ENCODE measurements at regions not wholly inside any gene's neighbourhood (a gene's known extent, or its start where the extent isn't known, plus 50 kb on each side); places are given as distances from the start of the nearest gene placed in this dataset.

DNA sequence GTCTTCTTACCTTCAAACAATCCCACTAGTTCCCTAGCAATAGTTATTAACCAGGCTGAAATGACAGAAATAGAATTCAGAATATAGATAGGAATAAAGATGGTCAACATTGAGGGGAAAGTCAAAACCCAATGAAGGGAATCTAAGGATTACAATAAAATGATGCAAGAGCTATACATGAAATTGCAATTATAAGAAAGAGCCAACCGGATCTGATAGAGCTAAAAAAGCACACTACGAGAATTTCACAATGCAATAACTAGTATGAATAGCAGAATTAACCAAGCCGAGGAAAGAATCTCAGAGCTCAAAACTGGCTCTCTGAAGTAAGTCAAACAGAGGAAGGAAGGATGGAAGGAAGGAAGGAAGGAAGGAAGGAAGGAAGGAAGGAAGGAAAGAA, 288.7 kb upstream of the KCND2 start:
- TF ChIP-seq, protein P1, sequence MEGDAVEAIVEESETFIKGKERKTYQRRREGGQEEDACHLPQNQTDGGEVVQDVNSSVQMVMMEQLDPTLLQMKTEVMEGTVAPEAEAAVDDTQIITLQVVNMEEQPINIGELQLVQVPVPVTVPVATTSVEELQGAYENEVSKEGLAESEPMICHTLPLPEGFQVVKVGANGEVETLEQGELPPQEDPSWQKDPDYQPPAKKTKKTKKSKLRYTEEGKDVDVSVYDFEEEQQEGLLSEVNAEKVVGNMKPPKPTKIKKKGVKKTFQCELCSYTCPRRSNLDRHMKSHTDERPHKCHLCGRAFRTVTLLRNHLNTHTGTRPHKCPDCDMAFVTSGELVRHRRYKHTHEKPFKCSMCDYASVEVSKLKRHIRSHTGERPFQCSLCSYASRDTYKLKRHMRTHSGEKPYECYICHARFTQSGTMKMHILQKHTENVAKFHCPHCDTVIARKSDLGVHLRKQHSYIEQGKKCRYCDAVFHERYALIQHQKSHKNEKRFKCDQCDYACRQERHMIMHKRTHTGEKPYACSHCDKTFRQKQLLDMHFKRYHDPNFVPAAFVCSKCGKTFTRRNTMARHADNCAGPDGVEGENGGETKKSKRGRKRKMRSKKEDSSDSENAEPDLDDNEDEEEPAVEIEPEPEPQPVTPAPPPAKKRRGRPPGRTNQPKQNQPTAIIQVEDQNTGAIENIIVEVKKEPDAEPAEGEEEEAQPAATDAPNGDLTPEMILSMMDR (IDR thresholded peaks at IDR 0.05 in 4 of 5, conservative IDR thresholded peaks at IDR 0.05 in 1 of 5): no peak
- TF ChIP-seq POLR2A (IDR thresholded peaks at IDR 0.05): no peak

Measured in gastrocnemius medialis (tissue), 4 donors.